Gastrocnemius medialis (tissue), 4 donors: ENCODE measurements at regions not wholly inside any gene's neighbourhood (a gene's known extent, or its start where the extent isn't known, plus 50 kb on each side); places are given as distances from the start of the nearest gene placed in this dataset.
"Not testable (repeated sequence)": the region's sequence is repeated elsewhere in the genome, so short reads cannot be mapped to it uniquely, and the experiment has no call there.

Source experiments
- ATAC-seq, 2 donors: fragments of 150-250 bp; one replicate each; pipeline ENCODE4 v1.9.1; 2016
- DNase-seq, 2 donors: peaks; one replicate each; pipeline ENCODE4 v3.0.0-alpha.2; 2019
- H3K27ac ChIP-seq, 4 donors: fragments of 200-600 bp; sonication (generic); 1 replicate in 1 of 4; 2 replicates in 3 of 4; pipeline ENCODE4 v1.5.1; 2016 to 2018; ENCODE audit warnings: mild to moderate bottlenecking in 2 of 4, moderate library complexity in 1 of 4
- H3K27me3 ChIP-seq, 3 donors: fragments of 200-600 bp; sonication (generic) in 2 of 3; 1 replicate in 1 of 3; 2 replicates in 2 of 3; pipeline versions ENCODE4 v1.5.1 to v1.6.0; 2016 to 2019; ENCODE audit warnings: mild to moderate bottlenecking in 1 of 3, moderate library complexity in 1 of 3
- H3K36me3 ChIP-seq, 2 donors: fragments of 200-600 bp; sonication (generic) in 1 of 2; one replicate each; pipeline ENCODE4 v1.5.1; 2017 to 2018
- H3K4me1 ChIP-seq, 2 donors: fragments of 200-600 bp; sonication (generic) in 1 of 2; one replicate each; pipeline ENCODE4 v1.5.1; 2016 to 2017; ENCODE audit warnings: mild to moderate bottlenecking in 2 of 2
- H3K4me3 ChIP-seq, 4 donors: fragments of 200-600 bp; sonication (generic) in 3 of 4; 1 replicate in 1 of 4; 2 replicates in 3 of 4; pipeline ENCODE4 v1.5.1; 2016 to 2019; ENCODE audit warnings: mild to moderate bottlenecking in 2 of 4
- H3K9me3 ChIP-seq, 3 donors: fragments of 200-600 bp; sonication (generic) in 2 of 3; 1 replicate in 1 of 3; 2 replicates in 2 of 3; pipeline ENCODE4 v1.5.1; 2016 to 2019
- POLR2A ChIP-seq, 2 donors: fragments of 450-650 bp; IDR thresholded peaks; one replicate each; pipeline ENCODE4 v1.6.1; 2017; ENCODE audit warnings: antibody characterized with exemption in 2 of 2, mild to moderate bottlenecking in 2 of 2, moderate library complexity in 2 of 2
- in situ Hi-C, 4 donors: fragments of 200-750 bp; cut with MboI; loops; one replicate each; pipeline versions ENCODE4 v1.15.0 to v1.8.0; 2017; ENCODE audit warnings: low sequenced_read_pairs in 4 of 4
- intact Hi-C: fragments of 100-400 bp; cut with DNase I; formaldehyde crosslinking; loops from one replicate; pipeline ENCODE4 v1.15.1; 2023; ENCODE audit warnings: low total_unique reads
- TF ChIP-seq, protein P1 (sequence below), 5 experiments: fragments of 450-650 bp in 3 of 5; fragments of 200-600 bp in 2 of 5; sonication (generic) in 2 of 5; IDR thresholded peaks in 4 of 5; conservative IDR thresholded peaks in 1 of 5; 1 replicate in 4 of 5; 2 replicates in 1 of 5; pipeline ENCODE4 v1.5.1; 2016 to 2019; ENCODE audit warnings: antibody characterized with exemption in 5 of 5, mild to moderate bottlenecking in 3 of 5, moderate library complexity in 3 of 5

DNA sequence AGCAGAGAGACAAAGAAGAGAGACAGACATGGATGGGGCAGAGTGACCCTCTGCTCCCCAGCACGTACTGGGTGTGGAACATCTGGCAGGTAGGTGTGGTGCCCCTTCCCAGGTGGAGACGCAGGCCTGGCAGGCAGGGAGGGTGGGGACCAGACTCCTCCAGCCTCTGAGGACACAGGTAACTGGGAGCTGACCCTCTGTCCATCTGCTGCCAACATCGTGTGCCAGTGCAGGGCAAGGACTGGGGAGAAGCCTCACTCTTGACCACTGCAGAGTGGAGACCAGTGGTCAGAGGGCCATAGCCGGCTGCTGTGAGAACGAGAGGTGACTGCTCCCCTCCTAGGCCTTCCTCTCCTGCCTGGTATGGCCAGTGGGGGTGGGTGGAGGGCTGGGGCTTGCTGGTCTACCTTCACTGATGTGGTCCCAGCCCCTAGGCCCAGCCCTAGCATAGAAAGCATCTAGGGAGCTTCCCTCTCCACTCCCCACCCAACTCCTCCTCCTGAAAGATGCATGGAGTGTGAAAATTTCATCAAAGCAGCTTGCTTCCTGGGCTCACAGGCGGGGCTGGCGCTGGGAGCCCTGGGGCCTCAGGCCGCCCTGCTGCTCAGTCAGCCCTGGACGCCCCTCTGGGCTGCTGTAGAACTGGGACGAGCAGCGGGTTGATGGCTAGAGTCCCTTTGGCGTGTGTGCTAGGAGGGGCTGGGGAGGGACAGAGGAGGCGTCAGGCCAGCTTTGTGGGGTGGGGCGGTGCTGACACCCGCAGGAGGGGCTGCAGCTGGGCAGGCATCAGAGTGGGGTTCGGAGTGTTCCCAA is 90.3 kb downstream of the PLXNA1 start:
- H3K9me3 ChIP-seq = no peaks in the 10 kb centered on the region
- DNase-seq = no peak
- in situ Hi-C loops (no loop called here), intact Hi-C loops (no loop called here)
- H3K4me1 ChIP-seq = no peaks in the 10 kb centered on the region
- H3K4me3 ChIP-seq = no peak overlapping the region
- H3K27ac ChIP-seq = no peak overlapping the region
- no peaks in the 10 kb centered on the region for H3K36me3 ChIP-seq
- no peaks in the 10 kb centered on the region for H3K27me3 ChIP-seq
- TF ChIP-seq, protein P1, sequence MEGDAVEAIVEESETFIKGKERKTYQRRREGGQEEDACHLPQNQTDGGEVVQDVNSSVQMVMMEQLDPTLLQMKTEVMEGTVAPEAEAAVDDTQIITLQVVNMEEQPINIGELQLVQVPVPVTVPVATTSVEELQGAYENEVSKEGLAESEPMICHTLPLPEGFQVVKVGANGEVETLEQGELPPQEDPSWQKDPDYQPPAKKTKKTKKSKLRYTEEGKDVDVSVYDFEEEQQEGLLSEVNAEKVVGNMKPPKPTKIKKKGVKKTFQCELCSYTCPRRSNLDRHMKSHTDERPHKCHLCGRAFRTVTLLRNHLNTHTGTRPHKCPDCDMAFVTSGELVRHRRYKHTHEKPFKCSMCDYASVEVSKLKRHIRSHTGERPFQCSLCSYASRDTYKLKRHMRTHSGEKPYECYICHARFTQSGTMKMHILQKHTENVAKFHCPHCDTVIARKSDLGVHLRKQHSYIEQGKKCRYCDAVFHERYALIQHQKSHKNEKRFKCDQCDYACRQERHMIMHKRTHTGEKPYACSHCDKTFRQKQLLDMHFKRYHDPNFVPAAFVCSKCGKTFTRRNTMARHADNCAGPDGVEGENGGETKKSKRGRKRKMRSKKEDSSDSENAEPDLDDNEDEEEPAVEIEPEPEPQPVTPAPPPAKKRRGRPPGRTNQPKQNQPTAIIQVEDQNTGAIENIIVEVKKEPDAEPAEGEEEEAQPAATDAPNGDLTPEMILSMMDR (IDR thresholded peaks at IDR 0.05 in 4 of 5, conservative IDR thresholded peaks at IDR 0.05 in 1 of 5) = no peak
- no peak for TF ChIP-seq POLR2A (IDR thresholded peaks at IDR 0.05)
- no peak for ATAC-seq

DNA sequence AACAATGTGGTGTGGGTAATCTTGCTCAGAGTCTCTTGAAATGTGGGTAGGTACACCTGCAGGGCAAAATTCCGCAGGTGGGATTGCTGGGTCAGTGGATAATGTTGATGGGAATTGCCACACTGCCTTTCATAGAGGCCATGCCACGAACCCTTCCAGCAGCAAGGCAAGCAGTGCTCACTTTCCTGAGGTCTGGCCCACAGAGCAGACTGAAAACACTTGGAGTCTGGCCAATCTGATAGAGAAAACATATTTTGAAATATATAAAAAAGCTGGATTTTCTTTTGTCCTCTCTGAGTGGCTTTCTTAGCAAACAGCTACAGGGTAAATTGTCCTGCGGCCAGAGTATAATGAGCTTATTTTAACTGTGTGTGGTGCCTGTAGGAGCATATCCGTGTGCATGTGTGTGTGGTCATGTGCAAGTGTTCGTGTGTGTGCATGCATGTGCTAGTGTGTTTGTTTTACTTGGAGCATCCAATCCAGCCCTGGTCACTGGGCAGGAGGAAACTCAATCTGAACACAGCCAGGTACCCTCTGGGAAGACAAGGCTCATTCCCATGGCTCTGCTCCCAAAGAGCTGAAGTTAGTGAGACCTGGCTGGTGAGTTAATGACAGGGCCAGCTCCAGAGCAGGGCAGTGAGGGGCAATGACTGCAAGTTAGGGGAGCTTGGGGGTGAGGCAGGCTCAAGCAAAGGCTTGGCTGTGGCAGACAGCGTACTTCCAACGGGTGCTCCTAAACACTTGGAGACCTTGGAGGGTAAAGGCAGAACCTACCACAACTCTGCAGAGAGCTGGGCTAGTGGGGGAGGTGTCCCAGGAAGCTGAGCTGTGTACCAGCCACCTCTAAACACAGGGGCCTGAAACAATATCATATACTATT is 91.3 kb downstream of the PLXNA1 start:
- intact Hi-C loops (no loop called here), in situ Hi-C loops (no loop called here)
- DNase-seq = no peak
- Histone ChIP-seq H3K9me3 (no peaks in the 10 kb centered on the region), H3K27ac (no peak overlapping the region), H3K27me3 (no peaks in the 10 kb centered on the region), H3K36me3 (no peaks in the 10 kb centered on the region), H3K4me1 (no peaks in the 10 kb centered on the region), H3K4me3 (no peak overlapping the region)
- ATAC-seq = peak; percentile 30 to 50
- TF ChIP-seq, protein P1 (IDR thresholded peaks at IDR 0.05 in 4 of 5, conservative IDR thresholded peaks at IDR 0.05 in 1 of 5) = no peak
- no peak for TF ChIP-seq POLR2A (IDR thresholded peaks at IDR 0.05)

DNA sequence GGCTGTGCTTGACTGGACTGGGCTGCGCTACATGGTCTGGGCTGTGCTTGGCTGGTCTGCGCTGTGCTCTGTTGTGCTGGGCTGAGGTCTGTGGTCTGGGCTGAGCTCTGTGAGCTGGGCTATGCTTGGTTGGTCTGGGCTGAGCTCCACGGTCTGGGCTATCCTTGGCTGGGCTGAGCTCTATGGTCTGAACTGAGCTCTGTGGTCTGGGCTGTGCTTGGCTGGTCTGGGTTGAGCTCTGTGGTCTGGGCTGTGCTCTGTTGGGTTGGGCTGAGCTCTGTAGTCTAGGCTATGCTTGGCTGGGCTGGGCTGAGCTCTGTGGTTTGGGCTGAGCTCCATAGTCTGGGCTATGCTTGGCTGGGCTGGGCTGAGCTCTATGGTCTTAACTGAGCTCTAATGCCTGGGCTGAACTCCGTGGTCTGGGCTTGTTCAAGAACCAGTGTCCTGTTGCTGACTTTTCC is 92.0 kb downstream of the PLXNA1 start:
- Histone ChIP-seq H3K36me3 (no peaks in the 10 kb centered on the region), H3K27me3 (no peaks in the 10 kb centered on the region), H3K9me3 (no peaks in the 10 kb centered on the region), H3K4me3 (no peak overlapping the region), H3K27ac (no peak overlapping the region), H3K4me1 (no peaks in the 10 kb centered on the region)
- intact Hi-C loops = no loop called here
- DNase-seq = peak in 1 of 2 donors; percentile 26
- in situ Hi-C loops = no loop called here
- peak in 1 of 2 donors; percentile 46 for ATAC-seq
- TF ChIP-seq POLR2A (IDR thresholded peaks at IDR 0.05) = no peak
- TF ChIP-seq, protein P1 (IDR thresholded peaks at IDR 0.05 in 4 of 5, conservative IDR thresholded peaks at IDR 0.05 in 1 of 5) = no peak

DNA sequence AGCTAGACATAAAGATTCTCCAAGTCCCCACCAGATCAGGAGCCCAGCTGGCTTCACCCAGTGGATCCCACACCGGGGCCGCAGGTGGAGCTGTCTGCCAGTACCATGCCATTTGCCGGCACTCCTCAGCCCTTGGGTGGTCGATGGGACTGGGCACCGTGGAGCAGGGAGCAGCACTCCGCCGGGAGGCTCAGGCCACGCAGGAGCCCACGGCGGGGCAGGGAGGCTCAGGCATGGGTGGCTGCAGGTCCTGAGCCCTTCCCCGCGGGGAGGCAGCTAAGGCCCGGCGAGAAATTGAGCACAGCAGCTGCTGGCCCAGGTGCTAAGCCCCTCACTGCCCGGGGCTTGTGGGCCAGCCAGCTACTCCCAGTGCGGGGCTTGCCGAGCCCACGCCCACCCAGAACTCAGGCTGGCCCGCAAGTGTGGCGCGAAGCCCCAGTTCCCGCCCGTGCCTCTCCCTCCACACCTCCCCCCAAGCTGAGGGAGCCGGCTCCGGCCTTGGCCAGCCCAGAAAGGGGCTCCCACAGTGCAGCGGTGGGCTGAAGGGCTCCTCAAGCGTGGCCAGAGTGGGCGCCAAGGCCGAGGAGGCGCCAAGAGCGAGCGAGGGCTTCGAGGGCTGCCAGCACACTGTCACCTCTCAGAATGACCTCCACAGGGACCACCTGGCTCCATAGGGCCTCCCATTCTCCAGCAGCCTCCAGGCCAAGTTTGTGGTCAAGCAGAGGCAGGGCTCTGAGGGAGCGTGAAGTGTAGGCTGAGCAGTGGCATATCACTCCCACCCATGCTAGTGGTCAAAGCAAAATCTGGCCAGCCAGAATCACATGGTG is 93.5 kb downstream of the PLXNA1 start:
- H3K27me3 ChIP-seq, H3K4me3 ChIP-seq, H3K9me3 ChIP-seq, DNase-seq, ATAC-seq, H3K36me3 ChIP-seq, H3K4me1 ChIP-seq, H3K27ac ChIP-seq, in situ Hi-C loops, intact Hi-C loops: not testable (repeated sequence)
